ENCODE measurements at regions not wholly inside any gene's neighbourhood (a gene's known extent, or its start where the extent isn't known, plus 50 kb on each side); places are given as distances from the start of the nearest gene placed in this dataset.
"Not testable (repeated sequence)": the region's sequence is repeated elsewhere in the genome, so short reads cannot be mapped to it uniquely, and the experiment has no call there.

GRCh38 chr2:595141-595815, 81.9 kb downstream of the TMEM18 start:
- no peak for DNase-seq

- no peak for DNase-seq
Measured at GRCh38 chr2:594297-594949, 82.8 kb downstream of the TMEM18 start.

- DNase-seq = no peak
Measured at GRCh38 chr2:593356-594026, 83.7 kb downstream of the TMEM18 start.

GRCh38 chr2:592737-593136, 84.5 kb downstream of the TMEM18 start:
- DNase-seq = no peak

- no peak for DNase-seq
Measured at GRCh38 chr2:590214-591175, 86.7 kb downstream of the TMEM18 start.

GRCh38 chr2:589281-590130, 87.7 kb downstream of the TMEM18 start:
- no peak for DNase-seq

- no peak for DNase-seq
Measured at GRCh38 chr2:588074-588645, 89.0 kb downstream of the TMEM18 start.

GRCh38 chr2:587087-587960, 89.9 kb downstream of the TMEM18 start:
- DNase-seq = no peak

GRCh38 chr2:586641-587076, 90.5 kb downstream of the TMEM18 start:
- DNase-seq = no peak

GRCh38 chr2:584863-585823, 92.1 kb downstream of the TMEM18 start:
- peak; percentile 15 for DNase-seq

GRCh38 chr2:583666-584065, 93.5 kb downstream of the TMEM18 start:
- DNase-seq = no peak

- DNase-seq = no peak
Measured at GRCh38 chr2:582792-583528, 94.2 kb downstream of the TMEM18 start.

GRCh38 chr2:582289-582688, 94.9 kb downstream of the TMEM18 start:
- not testable (repeated sequence) for DNase-seq

GRCh38 chr2:579961-580360, 97.2 kb downstream of the TMEM18 start:
- DNase-seq = no peak

GRCh38 chr2:579351-579886, 97.8 kb downstream of the TMEM18 start:
- DNase-seq = no peak

GRCh38 chr2:576292-576691, 100.9 kb downstream of the TMEM18 start:
- DNase-seq = no peak

GRCh38 chr2:575727-576236, 101.4 kb downstream of the TMEM18 start:
- DNase-seq = no peak
